ENCODE measurements at regions not wholly inside any gene's neighbourhood (a gene's known extent, or its start where the extent isn't known, plus 50 kb on each side); places are given as distances from the start of the nearest gene placed in this dataset.
A peak's percentile ranks its signal among the peaks of the same experiment; 100 is the strongest.
"Not testable (repeated sequence)": the region's sequence is repeated elsewhere in the genome, so short reads cannot be mapped to it uniquely, and the experiment has no call there.

- no peak for TF ChIP-seq CTCF (IDR thresholded peaks at IDR 0.05; ENCODE audit: low read depth, low read length)
- H3K27me3 ChIP-seq (ENCODE audit: insufficient read depth, low read depth, severe bottlenecking) = peaks cover 7% of the 10 kb centered on the region
- H3K36me3 ChIP-seq = no peaks in the 10 kb centered on the region
- no peak overlapping the region for H3K4me3 ChIP-seq (ENCODE audit: low read depth, low read length)
- no peaks in the 10 kb centered on the region for H3K9me3 ChIP-seq (ENCODE audit: severe bottlenecking)
- no peak overlapping the region for H3K27ac ChIP-seq
- DNase-seq = no peak
These were observed 501.3 kb upstream of the DIAPH2 start for GRCh38 chrX:96183391-96183790.

GRCh38 chrX:96183843-96184242 is 500.8 kb upstream of the DIAPH2 start:
- TF ChIP-seq CTCF (IDR thresholded peaks at IDR 0.05; ENCODE audit: low read depth, low read length) = 0 out of 2 replicates have a peak, but pooled peaks have one; percentile 8
- no peak for DNase-seq
- Histone ChIP-seq H3K27ac (no peak overlapping the region), H3K36me3 (no peaks in the 10 kb centered on the region), H3K4me3 (ENCODE audit: low read depth, low read length) (no peak overlapping the region), H3K9me3 (ENCODE audit: severe bottlenecking) (no peaks in the 10 kb centered on the region), H3K27me3 (ENCODE audit: insufficient read depth, low read depth, severe bottlenecking) (peaks cover 5% of the 10 kb centered on the region)

GRCh38 chrX:96204928-96205327 is 479.7 kb upstream of the DIAPH2 start:
- Histone ChIP-seq H3K9me3 (ENCODE audit: severe bottlenecking) (no peaks in the 10 kb centered on the region), H3K4me3 (ENCODE audit: low read depth, low read length) (no peak overlapping the region), H3K27me3 (ENCODE audit: insufficient read depth, low read depth, severe bottlenecking) (peaks cover 11% of the 10 kb centered on the region), H3K36me3 (no peaks in the 10 kb centered on the region), H3K27ac (no peak overlapping the region)
- DNase-seq = no peak
- TF ChIP-seq CTCF (IDR thresholded peaks at IDR 0.05; ENCODE audit: low read depth, low read length) = no peak

- Histone ChIP-seq H3K27me3 (ENCODE audit: insufficient read depth, low read depth, severe bottlenecking) (peaks cover 8% of the 10 kb centered on the region), H3K27ac (no peak overlapping the region), H3K4me3 (ENCODE audit: low read depth, low read length) (no peak overlapping the region), H3K36me3 (no peaks in the 10 kb centered on the region), H3K9me3 (ENCODE audit: severe bottlenecking) (no peaks in the 10 kb centered on the region)
- TF ChIP-seq CTCF (IDR thresholded peaks at IDR 0.05; ENCODE audit: low read depth, low read length) = no peak
- no peak for DNase-seq
These were observed 472.7 kb upstream of the DIAPH2 start for GRCh38 chrX:96211953-96212352.

GRCh38 chrX:96214681-96215080 is 470.0 kb upstream of the DIAPH2 start:
- H3K4me3 ChIP-seq (ENCODE audit: low read depth, low read length); H3K27ac ChIP-seq; DNase-seq; H3K36me3 ChIP-seq; H3K9me3 ChIP-seq (ENCODE audit: severe bottlenecking); H3K27me3 ChIP-seq (ENCODE audit: insufficient read depth, low read depth, severe bottlenecking): not testable (repeated sequence)

GRCh38 chrX:96224279-96224678 is 460.4 kb upstream of the DIAPH2 start:
- TF ChIP-seq CTCF (IDR thresholded peaks at IDR 0.05; ENCODE audit: low read depth, low read length) = no peak
- Histone ChIP-seq H3K9me3 (ENCODE audit: severe bottlenecking) (no peaks in the 10 kb centered on the region), H3K27ac (no peak overlapping the region), H3K4me3 (ENCODE audit: low read depth, low read length) (no peak overlapping the region), H3K27me3 (ENCODE audit: insufficient read depth, low read depth, severe bottlenecking) (peaks cover 20% of the 10 kb centered on the region), H3K36me3 (no peaks in the 10 kb centered on the region)
- no peak for DNase-seq
